Progenitor cell of endocrine pancreas (in vitro differentiated cells): ENCODE measurements at regions not wholly inside any gene's neighbourhood (a gene's known extent, or its start where the extent isn't known, plus 50 kb on each side); places are given as distances from the start of the nearest gene placed in this dataset.

ENCODE experiments used
- DNase-seq: peaks from one replicate; pipeline ENCODE4 v3.0.0; 2021; ENCODE audit warnings: low spot score; ENCODE audit not compliant: unreplicated experiment
- H3K27ac Mint-ChIP-seq: 2 replicates; pipeline ENCODE4 v1.8.0; 2021; ENCODE audit warnings: mild to moderate bottlenecking, moderate library complexity, mixed read lengths
- H3K27me3 Mint-ChIP-seq: 2 replicates; pipeline ENCODE4 v1.8.0; 2021; ENCODE audit warnings: mixed read lengths
- H3K36me3 Mint-ChIP-seq: 2 replicates; pipeline ENCODE4 v1.8.0; 2022; ENCODE audit warnings: mixed read lengths; ENCODE audit not compliant: insufficient read depth
- H3K4me1 Mint-ChIP-seq: 2 replicates; pipeline ENCODE4 v1.8.0; 2021; ENCODE audit warnings: low read depth, mixed read lengths
- H3K4me3 Mint-ChIP-seq: 2 replicates; pipeline ENCODE4 v1.8.0; 2021; ENCODE audit warnings: low read depth, mild to moderate bottlenecking, moderate library complexity, mixed read lengths
- H3K9me3 Mint-ChIP-seq: 2 replicates; pipeline ENCODE4 v1.8.0; 2021; ENCODE audit warnings: low read depth, mixed read lengths
- CTCF ChIP-seq: fragments of 200-600 bp; sonication (generic); IDR thresholded peaks from one replicate; pipeline ENCODE4 v1.5.0; 2021; ENCODE audit warnings: antibody characterized with exemption, mild to moderate bottlenecking; ENCODE audit not compliant: unreplicated experiment

GRCh38 chr5:1745123-1745795, 54.4 kb downstream of the MRPL36 start:
- Mint-ChIP-seq H3K4me1 (no peaks in the 10 kb centered on the region), H3K36me3 (no peaks in the 10 kb centered on the region), H3K27ac (no peak overlapping the region), H3K9me3 (peaks cover 13% of the 10 kb centered on the region), H3K27me3 (peaks cover 17% of the 10 kb centered on the region), H3K4me3 (no peak overlapping the region)
- DNase-seq, result no peak
- TF ChIP-seq CTCF, result no peak

- no peak for DNase-seq
- peaks cover 17% of the 10 kb centered on the region for H3K27me3 Mint-ChIP-seq
- no peak overlapping the region for H3K4me3 Mint-ChIP-seq
- no peak for TF ChIP-seq CTCF
- H3K36me3 Mint-ChIP-seq, result no peaks in the 10 kb centered on the region
- H3K4me1 Mint-ChIP-seq, result no peaks in the 10 kb centered on the region
- H3K9me3 Mint-ChIP-seq, result peaks cover 20% of the 10 kb centered on the region
- no peak overlapping the region for H3K27ac Mint-ChIP-seq
These were observed 55.1 kb downstream of the MRPL36 start for GRCh38 chr5:1744393-1745122.

GRCh38 chr5:1743769-1744085, 55.9 kb downstream of the MRPL36 start:
- Mint-ChIP-seq H3K36me3 (no peaks in the 10 kb centered on the region), H3K27ac (no peak overlapping the region), H3K9me3 (peaks cover 24% of the 10 kb centered on the region), H3K4me1 (no peaks in the 10 kb centered on the region), H3K4me3 (no peak overlapping the region), H3K27me3 (peaks cover 17% of the 10 kb centered on the region)
- TF ChIP-seq CTCF, result no peak
- DNase-seq, result peak; percentile 4

GRCh38 chr5:1743061-1743768, 56.4 kb downstream of the MRPL36 start:
- DNase-seq, result peak; percentile 4
- Mint-ChIP-seq H3K9me3 (peaks cover 24% of the 10 kb centered on the region), H3K27me3 (peaks cover 16% of the 10 kb centered on the region), H3K4me1 (no peaks in the 10 kb centered on the region), H3K36me3 (no peaks in the 10 kb centered on the region), H3K4me3 (no peak overlapping the region), H3K27ac (no peak overlapping the region)
- TF ChIP-seq CTCF, result no peak

GRCh38 chr5:1737790-1738405, 61.7 kb downstream of the MRPL36 start:
- Mint-ChIP-seq H3K9me3 (peaks cover 24% of the 10 kb centered on the region), H3K4me1 (no peaks in the 10 kb centered on the region), H3K36me3 (no peaks in the 10 kb centered on the region), H3K4me3 (no peak overlapping the region), H3K27me3 (peaks cover 31% of the 10 kb centered on the region), H3K27ac (no peak overlapping the region)
- peak; percentile 61 for TF ChIP-seq CTCF
- DNase-seq, result peak; percentile 9
